AG09319 (cell line): ENCODE measurements at regions not wholly inside any gene's neighbourhood (a gene's known extent, or its start where the extent isn't known, plus 50 kb on each side); places are given as distances from the start of the nearest gene placed in this dataset.

Experiments
- DNase-seq: peaks from one replicate; pipeline ENCODE4 v3.0.0-alpha.2; 2010; ENCODE audit warnings: low read depth; ENCODE audit errors: extremely low read depth
- TF ChIP-seq, protein P1 (sequence below): IDR thresholded peaks from 2 replicates; pipeline ENCODE4 v1.5.1; 2011; ENCODE audit warnings: low read depth, mild to moderate bottlenecking, inconsistent platforms, low read length, moderate library complexity

DNA sequence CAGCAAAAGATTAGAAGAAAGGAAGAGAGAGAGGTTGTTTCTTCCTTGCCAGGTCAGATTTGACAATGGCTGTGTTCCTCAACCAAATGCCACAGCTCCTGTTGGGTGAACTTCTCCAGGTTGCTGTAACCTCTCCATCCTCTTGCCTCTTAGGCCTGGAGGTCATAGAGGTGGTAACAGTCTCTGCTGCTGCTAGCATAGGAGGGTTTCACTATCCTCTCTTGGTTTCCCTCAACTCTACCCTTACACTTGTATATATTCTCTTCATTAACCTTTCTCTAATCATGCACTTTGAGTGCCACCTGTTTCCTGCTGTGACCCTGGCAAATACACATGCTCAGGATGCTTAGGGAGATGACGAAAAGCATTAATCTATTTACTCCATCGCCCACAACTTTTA is 67.7 kb upstream of the HIF1A start:
- DNase-seq, result no peak
- TF ChIP-seq, protein P1, sequence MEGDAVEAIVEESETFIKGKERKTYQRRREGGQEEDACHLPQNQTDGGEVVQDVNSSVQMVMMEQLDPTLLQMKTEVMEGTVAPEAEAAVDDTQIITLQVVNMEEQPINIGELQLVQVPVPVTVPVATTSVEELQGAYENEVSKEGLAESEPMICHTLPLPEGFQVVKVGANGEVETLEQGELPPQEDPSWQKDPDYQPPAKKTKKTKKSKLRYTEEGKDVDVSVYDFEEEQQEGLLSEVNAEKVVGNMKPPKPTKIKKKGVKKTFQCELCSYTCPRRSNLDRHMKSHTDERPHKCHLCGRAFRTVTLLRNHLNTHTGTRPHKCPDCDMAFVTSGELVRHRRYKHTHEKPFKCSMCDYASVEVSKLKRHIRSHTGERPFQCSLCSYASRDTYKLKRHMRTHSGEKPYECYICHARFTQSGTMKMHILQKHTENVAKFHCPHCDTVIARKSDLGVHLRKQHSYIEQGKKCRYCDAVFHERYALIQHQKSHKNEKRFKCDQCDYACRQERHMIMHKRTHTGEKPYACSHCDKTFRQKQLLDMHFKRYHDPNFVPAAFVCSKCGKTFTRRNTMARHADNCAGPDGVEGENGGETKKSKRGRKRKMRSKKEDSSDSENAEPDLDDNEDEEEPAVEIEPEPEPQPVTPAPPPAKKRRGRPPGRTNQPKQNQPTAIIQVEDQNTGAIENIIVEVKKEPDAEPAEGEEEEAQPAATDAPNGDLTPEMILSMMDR, result no peak

DNA sequence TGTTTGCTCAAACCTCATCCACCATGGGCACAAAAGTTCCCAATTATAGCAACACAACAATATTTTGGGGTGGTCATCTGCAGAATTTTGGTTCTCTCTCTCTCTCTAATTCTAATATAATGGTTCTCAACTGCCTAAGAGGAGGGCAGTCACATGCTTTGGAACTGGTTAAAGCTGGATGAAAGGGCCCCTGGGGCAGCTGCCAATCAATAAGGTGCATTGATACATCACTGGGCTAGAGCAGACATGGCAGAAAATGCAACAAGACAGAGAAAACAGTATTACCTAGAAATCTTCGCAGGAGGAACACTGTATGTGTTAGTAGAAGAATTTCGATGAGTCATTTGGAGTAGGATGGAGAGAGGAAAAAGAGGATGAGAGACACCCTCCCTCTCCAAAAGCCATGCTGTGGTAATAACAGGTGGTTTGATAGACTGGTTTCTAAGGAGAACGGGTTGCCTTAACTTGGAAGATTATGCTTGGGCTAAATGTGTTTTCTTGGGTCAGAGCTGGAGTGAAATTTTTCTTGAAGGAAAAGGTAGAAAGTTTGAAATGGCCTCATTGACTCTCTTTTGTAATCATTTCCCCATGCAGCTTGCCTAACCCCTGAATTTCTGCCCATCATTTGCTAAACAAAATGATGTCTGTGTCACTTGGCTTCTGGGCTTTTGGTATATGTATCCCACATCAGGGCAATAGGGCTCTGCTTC is 67.1 kb upstream of the HIF1A start:
- TF ChIP-seq, protein P1, result no peak
- no peak for DNase-seq

DNA sequence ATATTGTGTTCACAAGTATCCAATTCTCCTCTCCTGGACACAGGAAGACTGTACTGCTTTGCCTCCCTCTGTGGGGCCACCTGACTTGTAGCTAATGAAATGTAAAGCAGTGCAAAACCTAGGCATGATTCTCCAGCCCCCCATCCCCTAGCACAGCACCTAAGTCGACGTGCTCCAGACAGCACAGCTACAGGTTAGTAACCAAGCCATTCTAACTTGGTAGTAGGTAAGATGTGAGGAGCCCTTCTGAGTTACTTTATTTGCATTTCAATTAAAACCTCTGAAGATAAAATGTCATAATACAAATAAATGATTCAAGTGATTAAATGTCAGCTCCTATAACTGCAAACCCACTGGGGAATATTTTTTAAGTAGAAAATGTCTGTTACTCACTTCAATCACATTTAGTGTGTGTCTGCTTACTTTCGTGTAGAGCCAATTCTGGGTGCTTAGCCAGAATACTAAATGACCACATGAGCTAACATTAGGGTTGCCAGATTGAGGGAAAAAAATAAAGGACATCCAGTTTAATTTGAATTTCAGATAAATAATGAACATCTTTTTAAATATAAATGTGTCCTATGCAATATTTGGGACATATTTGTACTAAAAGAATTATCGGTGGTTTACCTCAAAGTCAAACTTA is 64.8 kb upstream of the HIF1A start:
- TF ChIP-seq, protein P1, result no peak
- DNase-seq, result no peak

DNA sequence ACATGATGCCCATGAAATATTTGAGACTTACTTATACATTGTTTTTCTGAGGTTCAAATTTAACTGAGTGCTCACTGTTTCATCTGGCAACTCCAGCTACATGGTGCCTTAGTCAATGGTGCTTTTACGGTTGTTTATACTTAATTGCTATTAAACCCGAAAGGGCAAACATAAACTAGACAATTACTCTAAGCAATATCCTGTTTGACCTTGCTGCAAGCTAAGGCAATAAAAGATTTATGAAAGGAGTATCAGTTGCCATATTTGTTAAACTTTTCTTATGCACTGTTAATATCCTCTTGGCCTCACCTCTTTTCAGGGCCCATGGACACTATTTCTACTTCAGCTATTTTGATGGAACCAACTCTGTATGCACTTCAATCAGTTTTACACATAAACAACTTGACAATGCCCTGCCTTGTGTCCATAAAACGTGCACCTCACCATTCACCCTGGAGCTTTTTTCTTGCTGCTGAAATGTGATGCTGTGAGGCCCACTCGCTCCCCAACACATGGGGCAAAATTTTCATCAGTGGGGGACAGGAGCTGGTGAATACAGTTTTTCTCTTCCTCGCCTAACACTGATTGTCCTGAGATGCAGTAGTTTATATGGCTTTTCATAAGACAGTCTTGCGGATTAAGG is 64.1 kb upstream of the HIF1A start:
- TF ChIP-seq, protein P1, result no peak
- no peak for DNase-seq

DNA sequence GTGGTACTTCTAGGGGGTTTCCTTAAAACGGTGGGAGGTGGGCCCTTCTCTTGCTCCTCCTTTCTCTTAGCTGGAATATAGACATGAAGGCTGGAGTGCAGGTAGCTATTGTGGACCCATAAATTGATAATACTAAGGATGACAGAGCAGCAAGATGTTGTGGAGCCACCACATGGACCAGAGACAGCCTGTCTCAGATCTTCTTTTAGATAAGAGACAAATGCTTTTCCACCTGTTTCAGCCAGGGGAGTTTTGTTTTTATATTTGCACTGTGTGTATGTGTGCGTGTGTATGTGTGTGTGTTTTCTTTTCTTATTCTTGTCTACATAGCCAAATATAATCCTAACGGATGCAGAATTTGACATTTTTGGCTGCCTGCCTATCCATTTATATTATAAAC is 62.9 kb upstream of the HIF1A start:
- TF ChIP-seq, protein P1, result no peak
- no peak for DNase-seq

DNA sequence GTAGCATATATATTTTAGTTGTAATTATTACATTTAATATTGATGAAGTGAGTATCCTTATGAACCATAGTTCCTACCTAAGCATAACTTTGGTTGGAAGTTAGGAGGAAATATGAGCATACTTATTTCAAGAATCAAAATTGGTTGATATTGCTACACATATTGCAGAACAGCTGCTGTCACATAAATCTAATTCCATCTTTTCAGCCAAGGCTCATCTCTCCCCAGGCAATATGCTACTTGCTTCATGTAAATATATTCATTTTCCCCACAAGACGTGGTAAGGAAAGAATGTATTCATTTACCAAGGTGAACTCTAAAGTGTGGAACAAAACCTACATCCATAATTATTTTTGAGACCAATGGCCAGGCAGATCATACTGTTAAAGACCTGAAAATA is 62.5 kb upstream of the HIF1A start:
- no peak for DNase-seq
- TF ChIP-seq, protein P1, result no peak

DNA sequence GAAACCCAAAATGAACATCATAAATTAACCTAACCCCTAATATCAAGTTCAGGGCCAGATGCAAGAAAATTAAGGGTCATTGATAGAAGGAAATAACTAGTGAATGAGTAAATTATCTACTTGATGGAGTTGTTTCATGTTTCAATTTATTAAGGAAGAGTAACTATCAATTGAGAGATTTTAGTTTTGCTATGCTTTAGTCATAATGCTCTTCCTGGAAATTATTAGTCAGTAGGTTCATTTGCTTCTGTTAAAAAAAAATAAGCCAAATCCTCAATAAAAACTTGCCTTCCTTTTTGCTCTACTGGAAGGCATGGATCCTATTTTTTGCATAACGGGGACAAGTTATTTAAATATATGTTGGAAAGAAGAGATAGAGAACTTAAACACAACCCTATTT is 59.0 kb upstream of the HIF1A start:
- DNase-seq, result no peak
- TF ChIP-seq, protein P1, result no peak
